Epidermal melanocyte (primary cell): ENCODE measurements at regions not wholly inside any gene's neighbourhood (a gene's known extent, or its start where the extent isn't known, plus 50 kb on each side); places are given as distances from the start of the nearest gene placed in this dataset.
"Not testable (repeated sequence)": the region's sequence is repeated elsewhere in the genome, so short reads cannot be mapped to it uniquely, and the experiment has no call there.

Experiments used
- DNase-seq: peaks from one replicate; pipeline ENCODE4 v3.0.0; 2011; ENCODE audit warnings: low spot score; ENCODE audit not compliant: insufficient read length

GRCh38 chr6:85357651-85358050 is 92.2 kb upstream of the NT5E start:
- DNase-seq, result no peak

GRCh38 chr6:85356743-85357142 is 93.1 kb upstream of the NT5E start:
- DNase-seq, result not testable (repeated sequence)

- no peak for DNase-seq
Observed at GRCh38 chr6:85355816-85356215, 94.1 kb upstream of the NT5E start.

DNA sequence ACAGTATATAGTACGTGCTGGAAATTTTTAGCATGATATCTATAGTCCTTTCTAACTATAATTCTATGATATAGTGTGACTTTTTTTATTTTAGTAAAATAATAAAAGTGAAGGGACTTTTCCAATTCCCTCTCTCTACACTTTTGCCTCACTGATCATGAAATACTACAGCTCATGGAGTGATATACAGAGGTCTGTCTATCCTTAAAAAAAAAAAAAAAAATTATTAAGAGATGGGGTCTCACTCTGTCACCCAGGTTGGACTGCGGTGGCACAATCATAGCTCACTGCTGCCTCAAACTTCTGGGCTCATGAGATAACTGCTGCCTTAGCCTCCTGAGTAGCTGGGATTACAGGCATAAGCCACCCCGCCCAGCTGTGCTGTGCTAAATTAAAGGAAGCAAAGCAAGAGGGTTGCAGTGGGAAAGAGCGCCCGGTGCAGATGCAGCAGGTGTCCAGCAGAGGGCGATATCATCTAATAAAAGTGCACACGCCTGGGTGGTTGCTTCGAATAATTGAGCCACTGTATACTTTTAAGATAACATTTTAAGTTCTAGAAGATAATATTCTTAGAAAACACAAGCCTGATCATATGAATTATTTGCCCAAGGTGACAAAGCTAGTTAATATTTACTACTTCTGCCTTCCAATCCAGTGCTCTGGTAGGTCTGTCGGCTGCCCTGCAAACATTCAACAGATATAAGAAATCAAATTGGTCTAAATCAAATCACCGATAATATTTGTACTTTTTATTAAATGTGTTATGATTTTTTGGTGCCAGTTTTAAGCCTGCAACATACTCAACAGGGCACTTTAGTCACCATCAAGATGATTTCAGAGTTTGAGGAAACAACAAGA is 94.9 kb upstream of the NT5E start:
- peak; percentile 29 for DNase-seq

DNA sequence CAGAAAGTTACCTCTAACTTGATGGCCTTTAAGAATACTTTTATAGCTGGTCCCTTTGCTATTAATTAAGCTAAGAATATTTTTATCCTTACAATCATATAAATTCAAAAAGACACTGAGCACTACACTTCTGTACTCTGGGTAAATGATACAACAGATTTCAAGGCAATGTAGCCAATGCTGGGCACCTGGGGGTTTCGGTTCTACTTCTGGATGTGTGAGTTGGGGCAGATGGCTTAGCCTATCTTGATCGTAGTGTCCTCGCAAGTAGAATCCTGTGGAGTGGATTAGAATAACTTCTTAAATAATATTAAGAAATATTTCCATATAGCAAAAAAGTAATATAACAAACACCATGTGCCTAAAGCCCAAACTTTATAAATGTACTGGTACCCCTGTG is 96.9 kb upstream of the NT5E start:
- DNase-seq, result no peak

DNA sequence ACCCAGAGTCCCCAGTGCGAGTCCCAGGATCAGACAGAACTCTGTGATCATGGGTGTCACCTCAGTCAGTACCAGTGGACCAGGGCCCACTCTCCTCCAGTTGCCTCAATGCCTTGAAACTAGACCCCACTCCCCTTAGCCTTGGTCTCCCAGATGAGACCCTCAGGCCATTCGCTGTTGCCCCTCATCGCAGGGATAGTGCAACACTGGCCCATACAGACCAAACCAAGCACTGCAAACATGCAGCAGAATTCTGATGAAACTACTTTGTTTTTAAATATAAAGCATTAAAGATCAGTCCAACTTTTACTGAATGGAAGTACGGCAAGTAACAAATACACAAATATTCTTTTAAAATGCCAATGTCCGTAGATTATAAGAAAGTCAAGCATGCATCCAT is 101.2 kb upstream of the NT5E start:
- DNase-seq, result no peak

DNA sequence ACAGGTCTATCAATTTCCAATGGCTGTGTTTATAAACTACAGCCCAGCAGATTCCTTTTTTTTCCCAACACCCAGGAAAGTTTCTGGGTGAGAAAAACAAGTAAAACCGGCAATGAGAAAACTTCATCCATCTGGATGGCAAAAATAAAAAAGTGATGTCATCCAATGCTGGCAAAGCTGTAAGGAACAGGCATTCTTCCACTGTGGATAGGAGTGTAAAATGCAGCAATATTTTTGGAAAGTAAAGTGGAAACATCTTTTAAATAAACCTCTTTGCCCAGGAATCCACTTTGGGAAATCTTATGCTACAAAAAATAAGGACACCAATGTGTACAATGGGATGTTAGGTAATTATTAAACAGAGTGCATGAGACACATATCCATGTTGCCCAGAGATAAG is 102.1 kb upstream of the NT5E start:
- no peak for DNase-seq

DNA sequence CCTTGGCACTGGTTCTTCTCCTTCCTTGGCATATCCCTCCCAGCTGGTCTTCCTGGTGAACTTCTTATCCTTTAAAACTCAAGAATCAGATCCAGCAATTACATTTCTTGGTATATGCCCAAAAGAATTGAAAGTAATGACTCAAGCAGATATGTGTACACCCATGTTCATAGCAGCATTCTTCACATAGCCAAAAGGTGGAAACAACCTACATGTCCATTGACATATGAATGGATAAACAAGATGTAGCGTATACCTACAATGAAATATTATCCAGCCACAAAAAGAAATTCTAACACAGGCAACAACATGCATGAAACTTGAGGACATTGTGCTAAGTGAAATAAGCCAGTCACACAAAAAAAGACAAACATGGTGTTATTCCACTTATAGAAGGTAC is 103.7 kb upstream of the NT5E start:
- no peak for DNase-seq

GRCh38 chr6:85344996-85345395 is 104.9 kb upstream of the NT5E start:
- no peak for DNase-seq

GRCh38 chr6:85343428-85343827 is 106.5 kb upstream of the NT5E start:
- DNase-seq, result no peak

DNA sequence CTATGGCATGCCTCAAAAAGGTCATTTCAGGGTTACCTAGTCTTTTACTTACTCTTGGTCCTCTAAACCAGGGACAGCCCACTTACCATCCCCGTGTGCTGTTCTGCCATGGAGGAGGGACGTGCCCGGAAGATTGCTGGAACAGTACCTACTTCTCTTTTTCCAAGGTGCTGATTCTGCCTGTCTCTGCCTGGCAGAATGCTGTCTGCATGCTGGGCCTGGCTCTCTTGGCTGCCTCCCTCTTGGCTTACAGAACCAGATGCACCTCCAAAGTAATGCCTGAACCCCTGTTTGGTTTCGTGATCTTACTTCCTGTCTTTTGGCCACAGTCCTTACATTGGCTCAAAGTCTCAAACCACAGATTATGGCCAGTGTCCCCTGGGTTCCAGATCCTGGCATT is 120.7 kb upstream of the NT5E start:
- no peak for DNase-seq

- not testable (repeated sequence) for DNase-seq
Observed at GRCh38 chr6:85325811-85326210, 124.1 kb upstream of the NT5E start.

GRCh38 chr6:85323435-85324040 is 126.3 kb upstream of the NT5E start:
- no peak for DNase-seq

DNA sequence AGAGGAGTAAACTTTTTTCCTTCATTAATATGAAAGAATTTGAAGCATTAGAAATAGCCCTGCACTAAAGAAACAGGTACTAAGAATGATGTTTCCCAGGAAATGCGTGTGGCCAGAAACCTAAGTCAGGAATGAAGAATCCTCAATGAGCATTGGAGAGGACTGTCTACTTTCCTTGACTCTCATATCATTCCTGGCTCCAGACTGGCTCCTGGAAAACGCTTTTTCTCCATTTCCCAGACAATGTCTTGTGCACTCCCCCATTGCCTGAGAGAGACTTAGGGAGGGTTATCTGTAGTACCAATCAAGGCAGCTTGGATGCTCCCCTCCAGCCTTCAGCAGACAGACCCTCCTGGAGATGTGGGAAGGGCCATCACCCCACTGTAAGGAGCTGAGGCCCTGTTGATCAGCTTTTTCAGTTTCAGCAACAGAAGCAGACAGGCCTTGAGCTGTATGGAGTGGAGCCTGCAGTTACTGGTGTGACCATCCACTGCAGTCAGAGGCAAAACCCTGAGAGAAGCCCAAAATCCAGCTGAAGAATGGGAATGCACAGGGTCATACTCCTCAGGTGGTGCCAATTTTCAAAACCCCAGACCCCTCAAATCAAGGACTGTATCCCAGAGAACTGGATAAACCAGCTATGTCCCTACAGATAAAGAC is 127.3 kb upstream of the NT5E start:
- no peak for DNase-seq

DNA sequence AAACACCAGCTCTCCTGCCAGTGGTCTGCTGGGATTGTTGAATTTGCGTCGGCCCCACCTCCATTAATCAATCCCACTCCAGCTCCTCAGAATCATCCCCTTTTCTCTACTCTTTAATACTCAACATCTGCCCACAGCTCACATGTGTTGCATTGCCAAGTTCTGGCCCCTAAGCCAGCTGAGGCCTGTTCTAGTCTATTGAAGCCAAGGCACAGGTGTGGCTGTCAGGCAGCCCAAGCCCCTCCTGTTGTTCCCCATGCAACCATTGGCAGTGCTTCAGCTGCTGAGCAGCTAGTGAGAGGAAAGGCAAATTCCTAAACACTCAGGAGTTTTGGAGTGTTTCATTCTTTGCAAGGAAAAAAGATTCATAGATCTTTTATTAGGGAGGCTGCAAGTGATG is 128.0 kb upstream of the NT5E start:
- DNase-seq, result no peak

- DNase-seq, result no peak
Observed at GRCh38 chr6:85314586-85314985, 135.3 kb upstream of the NT5E start.

GRCh38 chr6:85300581-85300980 is 149.3 kb upstream of the NT5E start:
- DNase-seq, result no peak

DNA sequence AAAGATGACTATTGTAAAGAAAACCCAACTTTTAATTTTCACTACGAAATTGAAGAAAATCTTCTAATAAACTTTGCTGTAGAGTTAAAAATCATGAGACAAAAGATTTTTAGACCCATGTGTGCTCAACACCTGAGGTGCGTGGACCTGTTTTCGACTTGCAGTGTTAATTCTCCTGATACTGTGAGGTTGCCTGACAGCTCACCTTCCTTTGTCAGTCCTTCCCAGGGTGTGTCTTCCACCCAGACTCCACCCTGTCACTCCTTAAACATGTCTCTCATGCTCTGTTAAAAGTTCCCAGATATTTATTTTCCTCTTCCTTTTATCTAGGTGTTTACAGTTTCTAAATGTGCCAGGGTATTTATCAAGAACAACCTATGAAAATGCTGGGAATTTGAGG is 151.3 kb upstream of the NT5E start:
- DNase-seq, result no peak

DNA sequence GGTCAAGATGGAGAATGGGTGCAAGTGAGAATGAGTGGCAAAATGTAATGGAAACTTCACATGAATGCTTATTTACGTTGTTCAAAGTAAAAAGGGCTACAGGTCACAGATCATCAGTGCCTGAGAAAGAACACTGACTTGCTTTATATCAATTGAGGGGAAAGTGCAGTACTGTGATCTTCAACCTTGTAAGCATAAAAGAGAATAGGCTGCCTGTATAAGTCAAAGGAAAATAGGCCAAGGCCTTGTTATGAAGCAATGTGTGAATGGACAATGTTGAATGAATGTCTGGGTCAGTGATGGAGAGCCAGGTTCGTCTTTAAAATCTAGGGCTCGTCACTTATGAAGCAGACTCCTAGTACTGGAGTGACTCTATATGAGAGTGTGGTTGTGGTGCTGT is 158.6 kb upstream of the NT5E start:
- DNase-seq, result no peak

GRCh38 chr6:85287654-85288053 is 162.2 kb upstream of the NT5E start:
- DNase-seq, result no peak

DNA sequence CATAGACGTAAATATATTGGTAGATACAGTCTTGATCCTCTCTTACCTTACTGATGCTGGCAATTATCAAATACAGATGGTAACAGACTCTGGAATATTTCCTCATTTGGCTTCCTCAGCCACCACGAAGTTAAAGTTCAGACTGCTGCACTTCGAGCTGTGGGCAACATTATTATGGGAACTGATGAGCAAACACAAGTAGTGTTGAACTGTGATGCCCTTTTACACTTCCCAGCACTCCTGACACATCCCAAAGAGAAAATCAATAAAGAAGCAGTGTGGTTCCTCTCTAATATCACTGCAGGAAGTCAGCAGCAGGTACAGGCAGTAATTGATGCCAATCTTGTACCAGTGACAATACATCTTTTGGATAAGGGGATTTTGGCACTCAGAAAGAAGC is 162.7 kb upstream of the NT5E start:
- no peak for DNase-seq

DNA sequence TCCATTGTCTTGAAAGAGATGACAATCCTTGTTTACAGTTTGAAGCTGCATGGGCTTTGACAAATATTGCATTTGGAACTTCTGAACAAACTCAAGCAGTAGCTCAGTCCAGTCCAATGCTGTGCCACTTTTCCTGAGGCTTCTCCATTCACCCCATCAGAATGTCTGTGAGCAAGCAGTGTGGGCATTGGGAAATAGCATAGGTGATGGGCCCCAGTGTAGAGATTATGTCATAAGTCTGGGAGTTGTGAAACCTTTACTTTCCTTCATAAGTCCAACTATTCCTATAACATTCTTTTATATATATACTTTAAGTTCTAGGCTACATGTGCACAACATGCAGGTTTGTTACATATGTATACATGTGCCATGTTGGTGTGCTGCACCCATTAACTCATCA is 163.4 kb upstream of the NT5E start:
- not testable (repeated sequence) for DNase-seq

- no peak for DNase-seq
Observed at GRCh38 chr6:85285934-85286333, 163.9 kb upstream of the NT5E start.
